Glutamatergic neuron (in vitro differentiated cells): ENCODE measurements at regions not wholly inside any gene's neighbourhood (a gene's known extent, or its start where the extent isn't known, plus 50 kb on each side); places are given as distances from the start of the nearest gene placed in this dataset.

Experiments
- DNase-seq: peaks from one replicate; pipeline ENCODE4 v3.0.0; 2022
- H3K27ac Mint-ChIP-seq: one replicate; pipeline ENCODE4 v1.8.0; 2020; ENCODE audit warnings: mild to moderate bottlenecking, mixed read lengths, inconsistent platforms; ENCODE audit not compliant: unreplicated experiment
- H3K27me3 Mint-ChIP-seq: one replicate; pipeline ENCODE4 v1.8.0; 2020; ENCODE audit warnings: mild to moderate bottlenecking, moderate library complexity, mixed read lengths, inconsistent platforms; ENCODE audit not compliant: unreplicated experiment
- H3K36me3 Mint-ChIP-seq: one replicate; pipeline ENCODE4 v1.8.0; 2020; ENCODE audit warnings: mild to moderate bottlenecking, mixed read lengths, inconsistent platforms; ENCODE audit not compliant: unreplicated experiment
- H3K4me1 Mint-ChIP-seq: one replicate; pipeline ENCODE4 v1.8.0; 2020; ENCODE audit warnings: mild to moderate bottlenecking, low read depth, mixed read lengths, inconsistent platforms; ENCODE audit not compliant: unreplicated experiment
- H3K4me3 Mint-ChIP-seq: one replicate; pipeline ENCODE4 v1.8.0; 2020; ENCODE audit warnings: mild to moderate bottlenecking, mixed read lengths, inconsistent platforms; ENCODE audit not compliant: unreplicated experiment
- H3K9me3 Mint-ChIP-seq: one replicate; pipeline ENCODE4 v1.8.0; 2020; ENCODE audit warnings: mild to moderate bottlenecking, moderate library complexity, mixed read lengths, inconsistent platforms; ENCODE audit not compliant: unreplicated experiment
- CTCF ChIP-seq: fragments of 200-600 bp; sonication (generic); IDR thresholded peaks from one replicate; pipeline ENCODE4 v1.5.0; 2021; ENCODE audit not compliant: partially characterized antibody, unreplicated experiment

GRCh38 chr12:65574867-65575266 is 249.4 kb upstream of the HMGA2 start:
- Mint-ChIP-seq H3K27ac (no peak overlapping the region), H3K36me3 (peaks cover 21% of the 10 kb centered on the region), H3K27me3 (no peaks in the 10 kb centered on the region), H3K9me3 (no peaks in the 10 kb centered on the region), H3K4me1 (no peaks in the 10 kb centered on the region), H3K4me3 (no peak overlapping the region)
- no peak for TF ChIP-seq CTCF
- DNase-seq, result no peak

- no peak for TF ChIP-seq CTCF
- Mint-ChIP-seq H3K27me3 (no peaks in the 10 kb centered on the region), H3K4me1 (peaks cover 15% of the 10 kb centered on the region), H3K27ac (no peak overlapping the region), H3K9me3 (no peaks in the 10 kb centered on the region), H3K4me3 (no peak overlapping the region), H3K36me3 (peaks cover 6% of the 10 kb centered on the region)
- DNase-seq, result no peak
Observed at GRCh38 chr12:65584016-65584415, 240.3 kb upstream of the HMGA2 start.

- no peaks in the 10 kb centered on the region for H3K9me3 Mint-ChIP-seq
- H3K4me3 Mint-ChIP-seq, result no peak overlapping the region
- no peak overlapping the region for H3K27ac Mint-ChIP-seq
- H3K27me3 Mint-ChIP-seq, result no peaks in the 10 kb centered on the region
- TF ChIP-seq CTCF, result no peak
- H3K4me1 Mint-ChIP-seq, result peaks cover 15% of the 10 kb centered on the region
- no peaks in the 10 kb centered on the region for H3K36me3 Mint-ChIP-seq
- DNase-seq, result no peak
Observed at GRCh38 chr12:65585648-65586602, 238.4 kb upstream of the HMGA2 start.

- Mint-ChIP-seq H3K4me3 (no peak overlapping the region), H3K36me3 (no peaks in the 10 kb centered on the region), H3K27ac (no peak overlapping the region), H3K4me1 (peaks cover 15% of the 10 kb centered on the region), H3K27me3 (no peaks in the 10 kb centered on the region), H3K9me3 (no peaks in the 10 kb centered on the region)
- DNase-seq, result no peak
- no peak for TF ChIP-seq CTCF
Observed at GRCh38 chr12:65586796-65587195, 237.5 kb upstream of the HMGA2 start.

GRCh38 chr12:65590318-65590717 is 234.0 kb upstream of the HMGA2 start:
- DNase-seq, result no peak
- Mint-ChIP-seq H3K4me1 (peaks cover 19% of the 10 kb centered on the region), H3K36me3 (no peaks in the 10 kb centered on the region), H3K27ac (no peak overlapping the region), H3K4me3 (no peak overlapping the region), H3K9me3 (no peaks in the 10 kb centered on the region), H3K27me3 (no peaks in the 10 kb centered on the region)
- no peak for TF ChIP-seq CTCF
